Osteoblast (primary cell): ENCODE measurements at regions not wholly inside any gene's neighbourhood (a gene's known extent, or its start where the extent isn't known, plus 50 kb on each side); places are given as distances from the start of the nearest gene placed in this dataset. TPM values are rescaled to one million over a fixed set of nuclear protein-coding genes. Genes with fewer than 3 reads are reported as not detected.

Experiments used
- DNase-seq: peaks from one replicate; pipeline ENCODE4 v3.0.0; 2011; ENCODE audit warnings: low spot score, mixed read lengths; ENCODE audit not compliant: insufficient read length; ENCODE audit errors: missing footprints
- H2AFZ ChIP-seq: 2 replicates; pipeline ENCODE4 v1.6.0; 2011; ENCODE audit warnings: mild to moderate bottlenecking, low read length
- H3K27ac ChIP-seq: 2 replicates; pipeline ENCODE4 v1.5.1; 2011; ENCODE audit warnings: mild to moderate bottlenecking, low read depth, low read length, moderate library complexity
- H3K27me3 ChIP-seq: 2 replicates; pipeline ENCODE4 v1.6.0; 2012; ENCODE audit warnings: mild to moderate bottlenecking, control low read depth, inconsistent platforms, low read length, moderate library complexity; ENCODE audit not compliant: insufficient read depth
- H3K36me3 ChIP-seq: 2 replicates; pipeline ENCODE4 v1.5.1; 2011; ENCODE audit warnings: mild to moderate bottlenecking, low read length, control low read depth, moderate library complexity; ENCODE audit not compliant: insufficient read depth
- H3K4me1 ChIP-seq: 2 replicates; pipeline ENCODE4 v1.5.1; 2011; ENCODE audit warnings: mild to moderate bottlenecking, low read length, control low read depth, moderate library complexity; ENCODE audit not compliant: insufficient read depth
- H3K4me2 ChIP-seq: 2 replicates; pipeline ENCODE4 v1.6.0; 2011; ENCODE audit warnings: mild to moderate bottlenecking, low read length; ENCODE audit not compliant: insufficient read depth
- H3K4me3 ChIP-seq: fragments of 200-600 bp; sonication (generic); 3 replicates; pipeline ENCODE4 v1.5.1; 2012; ENCODE audit warnings: mild to moderate bottlenecking, low read length, inconsistent platforms; ENCODE audit not compliant: insufficient read depth
- H3K79me2 ChIP-seq: 2 replicates; pipeline ENCODE4 v1.6.0; 2012; ENCODE audit warnings: mild to moderate bottlenecking, low read length, control low read depth, inconsistent platforms; ENCODE audit not compliant: insufficient read depth
- H3K9me3 ChIP-seq: 2 replicates; pipeline ENCODE4 v1.5.1; 2011; ENCODE audit warnings: low read depth, low read length, control low read depth
- H4K20me1 ChIP-seq: 2 replicates; pipeline ENCODE4 v1.6.0; 2012; ENCODE audit warnings: mild to moderate bottlenecking, low read length, control low read depth; ENCODE audit not compliant: insufficient read depth
- small RNA-seq: library from RNA; depleted of rRNA; stranded (forward); fragments of <200 nt; gene quantifications from one replicate; pipeline ENCODE3, GENCODE V24; 2012
- TF ChIP-seq, protein P1 (sequence below): IDR thresholded peaks from 2 replicates; pipeline ENCODE4 v1.5.1; 2011; ENCODE audit warnings: mild to moderate bottlenecking, low read depth, low read length, moderate library complexity; ENCODE audit errors: extremely low read depth

DNA sequence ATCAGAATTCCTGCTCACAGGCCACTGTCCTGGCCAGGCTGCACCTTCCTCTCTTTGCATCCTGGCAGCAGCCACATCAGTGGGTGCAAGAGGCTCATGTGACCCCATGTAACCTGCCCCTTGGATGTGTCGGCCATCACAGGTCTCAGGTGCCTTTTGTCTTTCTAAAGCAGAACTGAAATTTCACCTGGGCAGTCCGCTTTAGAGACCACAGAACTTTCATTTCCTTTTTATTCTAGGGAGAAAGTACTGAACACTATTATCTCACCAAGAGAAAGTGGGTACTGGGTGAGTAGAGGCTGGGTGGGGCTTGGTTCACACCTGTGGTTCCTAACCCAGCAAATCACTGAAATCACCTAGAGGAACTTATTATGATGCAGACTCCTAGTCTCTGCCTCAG is 51.7 kb upstream of the NUP160 start:
- Histone ChIP-seq H2AFZ (no peak overlapping the region), H3K27me3 (no peaks in the 10 kb centered on the region), H3K9me3 (no peaks in the 10 kb centered on the region), H3K27ac (no peak overlapping the region), H3K4me3 (no peak overlapping the region), H3K36me3 (no peaks in the 10 kb centered on the region), H4K20me1 (no peaks in the 10 kb centered on the region), H3K4me2 (no peak overlapping the region), H3K79me2 (no peaks in the 10 kb centered on the region), H3K4me1 (no peaks in the 10 kb centered on the region)
- DNase-seq = no peak
- TF ChIP-seq, protein P1, sequence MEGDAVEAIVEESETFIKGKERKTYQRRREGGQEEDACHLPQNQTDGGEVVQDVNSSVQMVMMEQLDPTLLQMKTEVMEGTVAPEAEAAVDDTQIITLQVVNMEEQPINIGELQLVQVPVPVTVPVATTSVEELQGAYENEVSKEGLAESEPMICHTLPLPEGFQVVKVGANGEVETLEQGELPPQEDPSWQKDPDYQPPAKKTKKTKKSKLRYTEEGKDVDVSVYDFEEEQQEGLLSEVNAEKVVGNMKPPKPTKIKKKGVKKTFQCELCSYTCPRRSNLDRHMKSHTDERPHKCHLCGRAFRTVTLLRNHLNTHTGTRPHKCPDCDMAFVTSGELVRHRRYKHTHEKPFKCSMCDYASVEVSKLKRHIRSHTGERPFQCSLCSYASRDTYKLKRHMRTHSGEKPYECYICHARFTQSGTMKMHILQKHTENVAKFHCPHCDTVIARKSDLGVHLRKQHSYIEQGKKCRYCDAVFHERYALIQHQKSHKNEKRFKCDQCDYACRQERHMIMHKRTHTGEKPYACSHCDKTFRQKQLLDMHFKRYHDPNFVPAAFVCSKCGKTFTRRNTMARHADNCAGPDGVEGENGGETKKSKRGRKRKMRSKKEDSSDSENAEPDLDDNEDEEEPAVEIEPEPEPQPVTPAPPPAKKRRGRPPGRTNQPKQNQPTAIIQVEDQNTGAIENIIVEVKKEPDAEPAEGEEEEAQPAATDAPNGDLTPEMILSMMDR = no peak

Small RNA genes in the stretch of these regions (small RNA-seq; reads per million reads assigned to genes)
- not detected for gene AC023232.1
